Erythroblast (primary cell): ENCODE measurements at regions not wholly inside any gene's neighbourhood (a gene's known extent, or its start where the extent isn't known, plus 50 kb on each side); places are given as distances from the start of the nearest gene placed in this dataset.

Experiments
- GATA1 ChIP-seq: IDR thresholded peaks from 2 replicates; pipeline ENCODE4 v1.6.1; 2011; ENCODE audit warnings: low read depth, mild to moderate bottlenecking, control low read depth, low read length, moderate library complexity
- POLR2A ChIP-seq: IDR thresholded peaks from 2 replicates; pipeline ENCODE4 v1.6.1; 2011; ENCODE audit warnings: mild to moderate bottlenecking, low read length

DNA sequence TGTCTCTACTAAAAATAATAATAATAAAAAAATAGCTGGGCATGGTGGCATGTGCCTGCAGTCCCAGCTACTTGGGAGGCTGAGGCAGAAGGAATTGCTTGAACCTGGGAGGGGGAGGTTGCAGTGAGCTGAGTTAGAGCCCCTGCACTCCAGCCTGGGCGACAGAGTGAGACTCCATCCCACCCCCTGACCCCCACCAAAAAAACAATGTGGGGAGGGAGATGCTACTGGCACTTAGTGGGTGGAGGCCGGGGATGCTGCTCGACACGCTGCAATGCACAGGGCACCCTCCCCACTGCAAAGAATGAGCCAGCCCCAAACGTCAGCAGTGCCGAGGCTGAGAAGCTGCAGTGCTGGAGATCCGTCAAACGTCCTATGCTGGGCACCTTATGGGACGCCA lies 77.5 kb upstream of the MAP1LC3B2 start:
- TF ChIP-seq POLR2A (no peak), GATA1 (no peak)
